ENCODE measurements at regions not wholly inside any gene's neighbourhood (a gene's known extent, or its start where the extent isn't known, plus 50 kb on each side); places are given as distances from the start of the nearest gene placed in this dataset.

- Histone ChIP-seq H3K9me3 (ENCODE audit: insufficient read depth in 2 of 2, low read depth in 1 of 2, low read length in 1 of 2) (no peaks in the 10 kb centered on the region), H3K79me2 (ENCODE audit: control insufficient read depth in 1 of 2, insufficient read depth in 2 of 2, low read length in 2 of 2) (no peaks in the 10 kb centered on the region), H3K4me2 (ENCODE audit: insufficient read depth in 1 of 2, low read depth in 2 of 2, low read length in 2 of 2) (no peak overlapping the region), H3K79me1 (ENCODE audit: low read depth, low read length) (no peaks in the 10 kb centered on the region), H2BK12ac (ENCODE audit: low read depth, low read length) (no peak overlapping the region), H2AK5ac (ENCODE audit: low read depth, low read length) (no peak overlapping the region), H2BK120ac (replicated peaks; ENCODE audit: low read depth, low read length) (no peak overlapping the region), H3K36me3 (ENCODE audit: control insufficient read depth in 2 of 4, insufficient read depth in 4 of 4, low read length in 3 of 4) (no peaks in the 10 kb centered on the region), H3K14ac (ENCODE audit: insufficient read length) (no peak overlapping the region), H4K20me1 (replicated peaks in 1 of 2; ENCODE audit: control insufficient read depth in 1 of 2, insufficient read depth in 2 of 2, low read length in 2 of 2) (no peaks in the 10 kb centered on the region), H2BK5ac (ENCODE audit: low read depth, low read length) (no peak overlapping the region), H3K4me3 (ENCODE audit: extremely low read depth in 1 of 4, insufficient read depth in 2 of 4, low read depth in 3 of 4, low read length in 4 of 4) (no peak overlapping the region), H4K91ac (replicated peaks; ENCODE audit: insufficient read length, low read length) (no peak overlapping the region), H3K18ac (ENCODE audit: extremely low read depth, low read length) (no peak overlapping the region), H4K5ac (ENCODE audit: insufficient read length, low read depth, low read length) (no peak overlapping the region), H3K27me3 (replicated peaks in 1 of 4; ENCODE audit: control insufficient read depth in 3 of 4, extremely low read depth in 1 of 4, insufficient read depth in 3 of 4, low read length in 3 of 4) (no peaks in the 10 kb centered on the region), H3K56ac (replicated peaks; ENCODE audit: insufficient read length, low read depth, low read length) (no peak overlapping the region), H3K27ac (ENCODE audit: low read depth, low read length) (no peak overlapping the region), H2BK20ac (ENCODE audit: low read length) (no peak overlapping the region), H3K9ac (replicated peaks in 1 of 4; ENCODE audit: extremely low read depth in 1 of 4, low read depth in 3 of 4, low read length in 3 of 4) (no peak overlapping the region), H3K23me2 (ENCODE audit: low read depth, low read length) (no peaks in the 10 kb centered on the region), H2AFZ (ENCODE audit: low read length) (no peak overlapping the region), H3K23ac (ENCODE audit: insufficient read length) (no peak overlapping the region), H3K4ac (replicated peaks; ENCODE audit: insufficient read length, low read depth, low read length) (no peak overlapping the region), H3K4me1 (replicated peaks in 1 of 4; ENCODE audit: control insufficient read depth in 3 of 4, insufficient read depth in 4 of 4, low read length in 3 of 4) (no peaks in the 10 kb centered on the region; a peak in 1 of 7 replicates), H4K8ac (ENCODE audit: extremely low read depth, insufficient read depth, low read length) (no peak overlapping the region), H2BK15ac (ENCODE audit: low read length) (no peak overlapping the region)
- FAIRE-seq: no peak
- 93% methylated on average over 4 of the region's 4 CpGs; no CpG with 5 or more reads in 1 of the 2 experiments for WGBS, 2 experiments (ENCODE audit: extremely low coverage in 1 of 2, insufficient coverage in 1 of 2, insufficient read length in 1 of 2, insufficient replicate concordance in 2 of 2, low coverage in 1 of 2, low lambda C conversion rate in 2 of 2, missing lambda C conversion rate in 1 of 2)
- no peak for DNase-seq (ENCODE audit: low read depth in 1 of 2, low spot score in 2 of 2)
- POLR2A ChIA-PET (ENCODE audit: partially characterized antibody): no interaction called here
- CTCF ChIA-PET (ENCODE audit: partially characterized antibody): interaction anchor here (0.5 to 0.7 kb wide), 3 partner anchors 8 to 1253 kb away, joined by 3 read pairs; no protein-coding TSS in a partner anchor
- no peak for TF ChIP-seq GTF2F1 (IDR thresholded peaks at IDR 0.05; ENCODE audit: borderline replicate concordance, low read depth, low read length)
- TF ChIP-seq SIX5 (IDR thresholded peaks at IDR 0.05; ENCODE audit: low read depth, low read length): no peak
- TF ChIP-seq CBX5 (IDR thresholded peaks at IDR 0.05; ENCODE audit: low read depth, low read length): no peak
- TF ChIP-seq EZH2 (IDR thresholded peaks at IDR 0.05; ENCODE audit: low read depth, low read length, severe bottlenecking): no peak
- no peak for TF ChIP-seq HDAC2 (IDR thresholded peaks at IDR 0.05; ENCODE audit: borderline replicate concordance in 1 of 2, low read depth in 2 of 2, low read length in 2 of 2)
- TF ChIP-seq ZNF274 (IDR thresholded peaks at IDR 0.05; ENCODE audit: borderline replicate concordance, extremely low read depth, low read length): no peak
- TF ChIP-seq TBP (IDR thresholded peaks at IDR 0.05; ENCODE audit: low read depth, low read length): no peak
- TF ChIP-seq TAF7 (optimal IDR thresholded peaks at IDR 0.05; ENCODE audit: borderline replicate concordance, low read depth, low read length): no peak
- no peak for TF ChIP-seq RBBP5 (IDR thresholded peaks at IDR 0.05; ENCODE audit: borderline replicate concordance, low read depth, low read length)
- no peak for TF ChIP-seq POLR2AphosphoS5 (IDR thresholded peaks at IDR 0.05; ENCODE audit: low read depth, low read length)
- TF ChIP-seq BRCA1 (IDR thresholded peaks at IDR 0.05; ENCODE audit: low read depth, low read length): no peak
- no peak for TF ChIP-seq MAFK (IDR thresholded peaks at IDR 0.05; ENCODE audit: low read depth, low read length)
- no peak for TF ChIP-seq TEAD4 (IDR thresholded peaks at IDR 0.05; ENCODE audit: low read depth, low read length)
- TF ChIP-seq CHD1 (IDR thresholded peaks at IDR 0.05; ENCODE audit: low read depth, low read length): no peak
- no peak for TF ChIP-seq POLR2A (IDR thresholded peaks at IDR 0.05; ENCODE audit: control extremely low read depth in 1 of 2, low read depth in 2 of 2, low read length in 2 of 2)
These were observed 67.9 kb upstream of the GRK3 start for GRCh38 chr22:25496396-25497064.

All from H1 (cell line).